HCEC 1CT (cell line): ENCODE measurements at regions not wholly inside any gene's neighbourhood (a gene's known extent, or its start where the extent isn't known, plus 50 kb on each side); places are given as distances from the start of the nearest gene placed in this dataset.
A peak's percentile ranks its signal among the peaks of the same experiment; 100 is the strongest.

Source experiments
- DNase-seq: peaks from one replicate; pipeline ENCODE4 v3.0.0-alpha.2; 2017

DNA sequence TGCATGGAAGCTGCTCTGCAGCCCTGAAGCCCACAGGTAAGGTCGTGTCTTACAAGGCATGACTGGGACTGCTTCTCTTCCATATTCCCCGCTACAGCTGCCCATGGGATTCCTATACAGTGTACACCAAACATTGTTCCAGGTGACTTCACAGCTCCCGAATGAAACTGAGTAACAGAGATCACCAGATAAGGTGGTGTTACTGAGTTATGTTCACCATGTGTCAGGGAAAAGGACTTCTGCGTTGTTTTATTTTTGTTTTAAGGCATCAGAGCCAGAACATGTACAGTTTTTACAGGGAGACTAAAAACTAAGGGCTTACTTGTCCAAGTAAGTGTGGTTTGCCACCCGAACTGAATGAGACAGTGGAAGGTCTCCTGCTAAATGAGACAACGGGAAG, 138.3 kb downstream of the CD83 start:
- DNase-seq = no peak

DNA sequence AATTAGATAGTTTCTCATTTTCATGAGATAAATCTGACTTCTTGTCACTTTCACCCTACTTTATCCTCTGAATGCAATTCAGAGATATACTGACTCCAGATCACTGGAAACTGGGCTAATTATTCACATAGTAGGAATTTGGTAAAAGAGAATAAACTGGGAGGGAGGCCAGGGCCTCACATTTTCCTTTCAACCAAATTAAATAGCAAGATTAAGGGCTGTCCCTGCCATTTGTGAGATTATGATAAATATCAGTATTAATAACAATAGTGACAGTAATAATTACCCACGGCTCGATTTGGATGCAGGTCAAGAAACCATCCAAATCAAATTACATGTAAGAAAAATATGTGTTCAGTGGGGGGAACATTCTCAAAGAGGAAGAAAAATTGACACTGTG, 140.5 kb downstream of the CD83 start:
- no peak for DNase-seq

DNA sequence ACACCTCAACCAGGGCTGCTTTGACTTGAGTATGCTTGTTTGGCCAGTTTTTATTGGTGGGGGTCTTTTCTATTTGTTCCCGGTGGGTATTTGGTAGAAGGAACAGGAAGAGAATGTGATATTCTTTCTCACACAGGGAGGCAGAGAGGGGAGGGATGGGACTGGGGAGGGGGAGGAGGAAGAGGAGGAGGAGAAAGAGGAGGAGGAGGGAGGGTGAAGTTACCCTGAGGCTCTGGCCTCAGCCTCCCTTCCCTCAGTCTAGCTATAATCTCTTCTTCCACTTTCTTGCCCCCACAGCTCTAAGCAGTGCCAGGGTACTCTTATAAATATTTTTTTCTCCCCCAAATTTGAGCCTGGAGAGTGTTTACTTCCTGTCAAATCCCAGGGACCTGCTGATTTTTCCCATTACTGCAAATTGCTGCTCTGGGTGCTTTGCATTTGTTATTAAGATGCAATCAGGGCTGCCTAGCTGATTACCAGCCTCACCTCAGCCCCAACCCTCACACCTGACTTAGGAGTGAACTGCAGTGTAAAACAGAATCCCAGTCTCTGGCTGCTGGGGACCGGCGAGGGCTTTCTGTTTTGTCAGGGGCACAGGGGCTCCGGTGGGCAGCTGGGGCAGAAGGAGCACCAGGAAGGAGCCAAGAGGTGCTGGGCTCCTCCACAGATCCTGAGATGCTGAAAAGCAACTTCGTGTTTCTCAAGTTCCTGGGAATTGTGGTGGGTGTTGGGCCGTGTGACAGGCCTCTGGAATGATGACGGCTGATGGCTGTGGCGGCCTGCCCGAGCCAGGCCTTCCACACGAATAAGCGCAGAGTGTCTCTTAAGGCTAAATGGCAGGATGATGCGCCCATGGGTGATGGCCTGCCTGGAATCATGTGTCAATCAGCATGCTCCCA, 141.4 kb downstream of the CD83 start:
- DNase-seq = no peak

DNA sequence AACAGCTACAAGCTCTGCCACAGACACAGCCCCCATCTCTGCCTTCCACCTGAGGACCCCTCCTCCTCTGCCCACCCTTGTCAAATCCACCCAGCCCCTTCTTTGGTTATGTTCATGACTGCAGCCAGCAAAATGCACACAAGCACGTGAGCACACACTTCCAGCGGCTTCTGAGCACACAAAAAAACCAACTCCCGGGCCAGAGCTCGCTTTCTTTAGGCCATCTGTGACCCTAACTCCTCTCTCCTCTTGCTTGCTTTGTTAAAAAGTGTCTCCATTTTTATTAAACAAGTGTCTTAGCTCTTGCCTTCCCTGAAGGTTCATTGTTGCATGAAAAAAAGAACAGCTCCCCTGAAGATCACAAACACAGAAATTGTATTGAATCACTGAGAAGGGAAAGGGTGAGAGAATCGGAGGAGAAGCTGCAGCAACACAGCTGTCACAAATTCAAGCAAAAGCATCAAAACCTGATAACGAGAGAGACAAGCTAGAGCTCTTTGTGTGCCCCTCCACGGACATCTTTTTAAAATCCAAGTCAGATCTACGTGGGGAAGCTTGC, 142.1 kb downstream of the CD83 start:
- DNase-seq = no peak

DNA sequence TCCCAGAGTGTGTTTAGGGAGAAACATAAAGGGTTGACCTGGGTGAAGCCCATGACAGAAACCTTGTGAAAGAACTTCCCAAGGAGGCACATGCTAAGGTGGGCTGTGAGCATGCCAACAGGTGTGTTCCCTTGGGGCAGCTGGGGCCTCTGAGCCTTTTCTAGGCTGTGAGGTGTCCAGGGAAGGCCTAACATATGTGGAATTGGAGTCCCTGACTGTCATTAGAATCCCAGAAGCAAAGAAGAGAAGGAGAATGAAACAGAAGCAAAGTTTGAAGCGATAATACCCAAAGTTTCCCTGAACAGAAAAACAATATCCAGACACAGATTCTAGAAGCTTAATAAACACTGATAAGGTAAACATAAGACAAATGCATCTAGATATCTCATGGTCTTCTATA, 143.3 kb downstream of the CD83 start:
- DNase-seq = no peak

DNA sequence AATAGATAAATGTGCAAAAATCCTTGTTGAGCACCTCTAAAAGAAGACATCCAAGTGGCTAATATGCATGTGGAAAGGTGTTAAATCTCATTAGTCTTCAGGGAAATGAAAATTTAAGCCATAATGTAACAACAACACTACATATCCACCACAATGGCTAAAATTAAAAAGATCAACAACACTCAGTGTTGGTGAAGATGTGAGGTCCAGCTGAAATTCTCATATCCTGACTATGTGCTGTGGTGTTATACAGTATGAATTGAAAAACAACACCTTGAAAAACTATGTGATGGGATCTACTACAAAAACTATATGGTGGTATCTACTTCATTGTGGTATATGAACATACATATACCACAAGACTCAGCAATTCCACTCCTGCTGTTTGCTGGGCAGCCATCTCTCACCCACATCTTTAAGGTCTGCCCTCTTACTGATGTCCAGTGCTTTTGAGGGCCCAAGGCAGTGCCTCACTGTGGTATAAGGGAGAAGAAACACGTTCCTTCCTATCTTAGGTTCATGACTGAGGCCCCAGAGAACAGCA, 146.4 kb downstream of the CD83 start:
- no peak for DNase-seq

DNA sequence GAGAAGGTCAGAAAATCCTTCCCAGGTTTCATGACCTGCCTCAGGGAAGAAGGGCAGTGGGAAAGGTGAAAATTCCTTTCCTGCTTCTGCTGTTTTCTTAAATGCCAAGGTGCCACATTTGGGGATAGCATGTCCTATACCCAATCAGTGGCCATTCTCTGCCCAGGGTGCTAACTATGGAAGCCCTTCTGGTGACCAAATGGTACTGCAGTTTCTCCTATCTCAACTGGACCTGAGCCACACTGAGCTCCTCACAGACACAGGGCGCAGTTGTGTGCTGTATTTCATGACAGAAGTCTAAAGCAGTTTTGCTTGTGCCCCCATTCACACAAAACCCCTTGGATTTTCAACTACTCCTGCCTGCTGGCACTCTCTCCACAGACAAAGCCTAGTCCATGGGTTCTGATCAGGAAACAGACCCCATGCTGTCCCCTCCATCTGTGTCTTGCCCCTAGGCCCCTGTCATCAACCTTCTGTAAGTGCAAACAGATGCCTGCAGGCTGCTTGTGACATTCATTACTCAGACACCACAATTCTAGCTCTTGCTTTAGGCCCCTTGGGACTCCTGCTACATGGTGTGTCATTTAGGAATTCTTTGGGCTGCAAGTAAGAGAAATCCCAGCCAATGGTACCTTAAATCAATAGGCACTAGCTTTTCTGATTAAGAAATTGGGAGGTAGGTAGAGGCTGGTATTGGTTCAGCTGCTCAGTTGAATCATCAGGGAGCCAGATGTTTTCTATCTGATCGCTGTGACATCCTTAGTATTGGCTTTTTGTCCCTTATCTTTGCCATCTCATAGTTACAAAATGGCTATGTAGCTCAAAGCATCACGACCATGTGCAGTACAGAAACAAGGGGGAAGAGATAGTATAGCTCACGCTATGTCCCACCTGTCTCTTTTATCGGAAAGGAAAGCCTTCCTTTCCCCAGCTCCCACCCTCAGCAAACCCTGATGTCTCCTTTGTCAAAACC, 147.8 kb downstream of the CD83 start:
- no peak for DNase-seq

DNA sequence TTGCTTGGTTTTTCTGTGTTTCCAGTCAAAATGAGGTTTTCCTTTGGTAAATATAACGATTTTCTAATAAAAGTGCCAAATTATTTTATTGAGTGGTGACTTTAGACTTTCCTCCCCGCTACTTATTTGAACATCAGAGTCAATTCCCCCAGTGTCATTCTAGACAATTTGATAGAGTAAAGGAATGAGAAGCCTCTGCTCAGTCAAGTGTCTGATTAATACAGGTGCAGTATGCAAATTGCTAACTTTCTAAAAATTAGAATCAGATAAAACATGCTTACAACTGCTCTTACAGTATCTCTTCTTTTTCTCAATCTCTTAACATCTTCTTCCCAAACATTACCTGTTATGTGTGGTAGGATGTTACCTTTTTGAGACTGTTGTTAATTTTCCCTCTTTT, 148.7 kb downstream of the CD83 start:
- DNase-seq = no peak

DNA sequence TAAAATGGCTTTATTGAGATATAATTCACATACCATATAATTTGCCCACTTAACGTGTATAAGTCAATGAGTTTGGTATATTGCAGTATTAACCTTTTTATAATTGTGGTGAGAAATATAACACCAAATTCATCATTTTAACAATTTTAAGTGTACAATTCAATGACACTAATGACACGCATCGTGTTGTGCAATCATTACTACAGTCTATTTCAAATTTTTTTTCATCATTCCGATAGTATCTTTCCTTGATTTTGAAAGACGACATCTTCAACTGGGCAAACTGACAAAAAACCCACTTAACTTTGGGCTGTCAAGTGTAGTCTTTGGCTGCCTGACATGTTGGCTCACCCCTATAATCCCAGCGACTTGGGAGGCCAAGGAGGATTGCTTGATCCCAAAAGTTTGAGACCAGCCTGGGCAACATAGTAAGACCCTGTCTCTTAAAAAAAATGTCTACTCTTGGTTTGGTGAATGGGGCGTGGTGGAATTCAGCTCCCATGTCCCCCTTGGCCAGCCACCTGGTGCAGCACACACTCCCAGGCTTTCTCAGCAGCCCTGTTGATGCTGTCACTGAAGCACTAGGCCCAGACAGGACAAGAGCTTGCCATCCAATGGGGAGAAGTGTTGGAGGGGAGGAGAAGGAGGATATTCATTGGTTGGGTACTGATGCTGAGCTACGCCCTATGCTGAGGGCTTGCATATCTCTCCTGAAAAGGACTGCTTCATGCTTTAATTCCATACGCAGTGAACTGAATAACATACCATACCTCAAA, 150.5 kb downstream of the CD83 start:
- DNase-seq = no peak

DNA sequence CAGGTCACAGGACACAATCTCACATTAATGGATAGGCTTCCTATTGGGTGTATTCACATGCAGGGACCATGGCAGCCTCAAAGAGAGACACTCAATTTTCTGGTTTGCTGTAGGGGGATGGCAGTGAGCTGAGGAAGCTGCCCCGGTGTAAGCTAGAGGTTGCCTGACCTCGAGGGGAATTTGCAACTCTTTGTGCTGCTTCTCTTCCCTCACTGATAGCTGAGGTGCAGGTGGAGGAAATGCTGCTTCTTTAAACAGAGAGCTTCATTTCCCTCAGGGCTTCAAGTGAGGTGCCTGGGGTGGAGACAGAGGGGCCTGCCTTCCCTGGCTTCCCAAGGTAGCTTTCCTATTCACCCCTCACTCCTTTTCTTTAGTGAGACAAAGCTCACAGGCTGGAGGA, 151.9 kb downstream of the CD83 start:
- DNase-seq = no peak

DNA sequence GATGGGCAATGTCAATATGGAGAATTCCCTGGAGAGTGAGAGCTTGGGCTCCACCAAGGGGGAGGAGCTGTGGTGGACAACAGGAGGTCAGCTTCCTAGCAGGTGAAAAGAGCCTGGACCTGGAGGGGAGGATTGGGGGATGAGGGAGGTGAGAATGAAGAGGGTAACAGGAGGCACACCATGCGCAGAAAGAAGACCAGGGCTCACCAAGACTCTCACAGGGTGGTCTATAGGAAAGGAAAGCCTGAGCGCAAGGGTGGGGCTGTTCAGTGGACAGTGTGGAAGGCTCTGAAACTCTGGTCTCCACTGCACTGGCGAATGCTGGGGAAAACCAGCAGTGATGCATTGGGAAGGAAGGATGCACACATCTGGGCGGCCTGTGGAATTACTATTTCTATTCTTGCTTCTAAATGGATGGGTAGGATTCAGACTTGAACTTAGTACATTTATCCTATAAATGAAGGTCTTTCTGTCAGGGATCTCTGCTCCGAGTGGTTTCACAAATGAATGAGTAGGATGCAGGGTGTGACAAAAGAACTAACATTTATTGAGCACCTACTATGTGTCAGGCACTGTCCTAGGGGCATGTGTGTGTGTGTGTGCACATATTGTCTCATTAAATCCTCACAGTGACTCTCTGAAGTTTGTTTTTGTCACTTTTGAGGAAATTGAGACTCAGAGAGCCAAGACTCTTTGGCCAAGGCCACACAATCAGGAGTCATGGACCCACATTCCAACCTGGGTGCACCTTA, 152.7 kb downstream of the CD83 start:
- DNase-seq = no peak

DNA sequence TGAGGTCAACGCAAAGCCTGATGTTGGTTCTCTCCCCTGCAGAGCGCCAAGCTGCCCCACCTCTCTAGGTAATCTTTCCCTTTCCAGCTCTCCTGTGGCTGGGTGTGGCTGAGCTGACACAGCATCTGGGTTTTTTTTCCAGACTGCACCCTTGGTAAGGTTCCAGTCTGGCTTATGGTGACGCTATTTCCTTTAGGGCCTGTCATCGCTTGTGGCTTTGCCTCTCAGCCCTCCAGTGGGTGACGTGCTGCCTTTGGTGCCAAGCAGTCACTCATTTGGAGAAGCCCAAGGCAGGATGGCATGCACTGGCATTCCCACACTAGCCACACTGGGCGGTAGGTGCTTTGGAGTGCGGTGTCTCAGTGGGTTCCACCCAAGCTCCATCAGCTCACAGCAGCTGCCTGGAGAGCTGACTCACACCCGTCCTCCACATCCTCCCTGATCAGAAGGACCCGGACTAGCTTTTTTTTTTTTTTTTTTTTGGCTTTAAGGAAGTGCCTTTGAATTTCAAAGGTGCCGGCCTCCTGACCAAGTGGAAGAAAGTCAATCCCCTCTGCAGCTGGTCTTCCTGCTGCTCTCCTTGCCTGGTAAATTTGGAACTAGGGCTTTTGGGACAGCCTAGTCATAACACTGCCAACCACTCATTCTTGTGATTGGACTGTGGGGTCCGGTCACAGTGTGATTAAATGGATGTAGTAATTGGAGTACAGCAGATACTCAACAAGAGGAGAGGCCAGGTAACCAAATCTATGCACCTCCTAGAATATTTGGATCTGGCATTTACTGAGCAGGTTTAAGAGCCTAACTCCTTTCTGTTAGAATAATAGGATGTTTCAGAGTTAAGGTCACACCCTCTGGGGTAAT, 153.6 kb downstream of the CD83 start:
- peak; percentile 56 for DNase-seq

DNA sequence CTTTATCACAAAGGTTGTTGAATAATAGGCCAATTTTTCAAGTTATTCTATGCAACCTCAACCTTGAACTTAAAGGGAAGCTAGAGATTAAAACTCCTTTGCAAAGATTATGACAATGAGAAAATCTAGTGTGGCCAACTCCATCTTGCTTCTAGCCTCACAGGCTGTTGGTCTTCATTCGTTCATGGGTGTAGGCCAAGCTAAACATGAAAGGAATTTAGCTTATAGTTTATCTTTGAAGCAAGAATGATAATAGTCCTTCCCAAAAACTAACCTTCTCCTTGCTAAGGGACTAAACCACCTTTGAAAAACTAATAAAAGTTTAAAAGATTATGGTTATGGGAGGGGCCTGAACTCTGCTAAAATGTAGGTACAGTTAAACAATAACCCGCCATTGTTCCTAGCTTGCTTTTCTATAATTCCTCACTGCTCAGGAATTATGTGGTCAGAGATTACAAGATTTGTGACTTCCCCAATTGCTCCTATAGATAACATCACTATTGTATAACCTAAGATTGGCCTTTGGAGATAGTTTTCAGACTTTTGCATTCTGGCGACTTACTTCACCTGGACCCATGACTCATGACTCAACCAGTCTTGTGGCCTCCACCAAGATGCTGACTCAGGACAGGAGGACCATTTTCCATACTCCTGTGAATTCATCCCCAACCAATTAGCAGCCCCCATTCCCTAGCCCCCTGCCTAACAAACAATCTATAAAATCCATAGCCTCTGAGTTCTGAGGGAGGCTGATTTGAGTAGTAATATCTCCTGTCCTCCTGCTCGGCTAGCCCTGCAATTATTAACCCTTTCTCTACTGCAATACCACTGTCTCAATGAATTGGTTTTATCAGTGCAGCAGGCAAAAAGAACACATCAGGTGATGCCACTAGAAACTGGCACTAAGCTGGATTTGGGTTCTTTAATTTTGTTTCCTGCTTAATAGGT, 154.5 kb downstream of the CD83 start:
- no peak for DNase-seq

DNA sequence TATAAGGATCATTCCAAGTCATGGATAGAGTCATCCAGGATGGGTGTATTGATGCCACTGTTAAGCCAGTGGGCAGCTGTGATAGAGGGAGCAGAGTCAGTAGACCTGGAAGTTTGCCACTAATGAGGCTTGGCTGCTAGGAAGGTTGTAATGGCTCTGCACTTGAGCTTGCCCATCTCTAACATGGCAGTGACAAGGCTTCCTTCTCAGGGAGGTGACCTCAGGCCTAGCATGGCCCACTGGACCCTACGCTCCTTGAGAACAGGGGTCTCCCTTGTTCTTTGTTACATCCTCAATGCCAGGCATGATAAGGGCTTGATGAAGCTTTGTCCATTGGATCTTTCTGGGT, 155.1 kb downstream of the CD83 start:
- no peak for DNase-seq

DNA sequence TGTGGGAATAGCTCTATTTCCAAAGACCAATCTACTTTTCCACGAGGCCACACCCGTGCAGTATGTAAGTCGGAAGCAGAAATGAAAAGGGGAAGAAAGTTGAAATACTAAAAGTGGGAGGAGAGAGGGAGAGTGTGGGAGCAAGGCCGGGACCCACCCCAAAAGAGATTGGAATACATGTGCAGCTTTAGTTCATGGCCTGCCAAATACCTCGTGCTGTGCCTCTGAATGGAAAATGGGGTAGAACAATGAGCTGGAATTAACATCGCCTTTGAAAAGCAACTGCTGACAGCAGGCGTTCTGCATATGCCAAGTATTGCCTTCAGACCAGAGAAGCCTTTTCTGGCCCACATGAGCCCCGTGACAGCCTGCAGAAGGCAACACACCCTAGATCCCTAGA, 155.6 kb downstream of the CD83 start:
- no peak for DNase-seq

DNA sequence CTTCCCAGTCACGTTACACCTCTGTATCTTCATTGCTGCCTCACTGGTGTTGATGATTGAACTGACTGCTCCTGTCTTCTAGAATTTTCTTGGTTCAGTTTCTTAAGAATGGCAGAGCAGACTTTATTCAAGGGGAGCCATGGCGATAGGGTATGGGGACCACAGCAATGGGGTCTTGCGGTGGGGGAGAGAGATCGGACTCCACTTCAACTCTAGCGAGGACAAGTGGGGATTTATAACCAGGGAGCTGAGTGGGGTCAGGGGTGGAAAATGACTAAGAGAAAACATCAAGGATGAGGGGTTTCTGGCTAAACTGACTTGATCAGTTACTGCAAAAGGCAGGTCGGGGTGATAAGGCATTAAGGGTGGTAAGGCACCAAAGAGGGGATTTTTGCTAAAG, 156.4 kb downstream of the CD83 start:
- no peak for DNase-seq

DNA sequence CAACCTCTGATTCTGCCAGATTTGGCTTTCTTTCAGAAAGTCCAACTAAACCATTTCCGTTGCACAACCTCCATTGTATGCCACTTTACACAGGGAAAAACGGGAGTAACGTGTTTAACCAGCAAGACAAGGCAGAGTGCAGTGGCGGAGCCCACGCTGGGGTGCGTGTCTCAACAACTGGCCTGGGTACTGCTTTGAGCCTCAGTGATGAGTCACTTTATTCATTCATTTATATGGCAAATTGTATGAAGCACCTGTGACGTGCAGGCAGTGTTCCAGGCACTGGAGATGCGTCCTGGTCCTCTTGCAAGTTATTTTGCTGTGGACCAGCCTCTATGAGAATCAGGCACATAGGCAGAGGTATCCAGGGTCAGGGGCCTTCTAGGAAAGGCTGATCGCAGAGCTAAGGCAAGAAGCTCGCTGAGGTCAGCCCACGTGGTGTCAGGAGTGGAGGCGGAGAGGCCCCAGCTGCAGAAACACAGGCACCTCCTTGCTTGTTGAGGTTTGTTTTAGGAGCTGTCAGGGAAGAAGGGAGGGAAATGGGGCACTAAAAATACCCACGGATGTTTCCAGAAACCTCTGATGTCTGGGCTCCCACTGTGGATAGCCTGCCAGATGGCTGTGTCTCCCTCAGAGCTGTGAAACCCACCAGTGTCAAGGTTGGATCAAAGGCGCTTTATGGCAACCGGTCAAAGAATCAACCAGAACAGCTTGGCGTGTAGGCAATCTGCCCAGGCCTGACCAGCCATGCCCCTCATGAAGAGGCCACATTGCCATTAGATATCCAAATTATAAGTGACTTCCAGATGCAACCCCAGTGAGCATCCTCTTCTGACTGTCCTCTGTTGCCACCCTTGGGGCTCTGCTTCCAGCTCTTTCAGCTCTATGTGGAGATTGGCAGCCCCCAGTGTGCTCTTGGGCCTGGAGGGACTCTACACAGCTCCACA, 157.2 kb downstream of the CD83 start:
- no peak for DNase-seq

DNA sequence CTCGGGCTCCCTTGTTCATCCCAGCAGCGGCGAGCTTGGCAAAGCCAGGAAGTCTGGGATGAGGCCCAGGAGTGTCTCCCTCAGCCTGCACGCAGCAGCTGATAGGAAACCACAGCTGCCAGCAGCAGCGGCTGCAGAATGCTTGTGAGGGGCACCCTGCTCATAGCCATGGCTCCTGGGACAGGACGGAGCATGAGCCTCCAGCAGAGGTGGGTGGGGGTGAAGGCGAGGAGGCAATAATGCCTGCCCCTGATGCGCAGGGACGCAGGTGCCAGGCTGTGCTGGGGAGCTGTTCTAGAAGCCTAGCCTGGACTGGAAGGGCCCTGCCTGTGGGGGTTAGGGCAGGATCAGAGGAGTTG, 157.9 kb downstream of the CD83 start:
- DNase-seq = no peak

DNA sequence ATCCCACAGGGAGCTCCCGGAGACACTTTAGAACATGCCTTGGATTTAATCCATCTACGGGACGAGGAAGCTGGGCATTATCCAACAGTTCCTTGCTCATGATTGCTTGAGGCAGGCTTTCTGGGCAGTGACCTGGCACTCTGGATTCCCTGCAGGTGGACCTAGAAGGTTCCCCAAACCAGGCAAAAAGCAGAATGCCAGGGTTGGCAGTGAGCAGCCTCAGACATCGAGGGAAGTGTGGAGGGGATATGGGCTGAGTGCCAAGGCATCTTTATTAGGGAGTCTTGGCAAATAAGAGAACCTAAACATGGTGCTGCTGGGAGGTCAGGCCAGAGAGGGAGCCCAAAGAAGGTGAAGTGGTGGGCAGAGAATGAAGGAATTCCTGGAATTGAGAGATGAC, 158.5 kb downstream of the CD83 start:
- DNase-seq = no peak
